DND-41 (cell line): ENCODE measurements at regions not wholly inside any gene's neighbourhood (a gene's known extent, or its start where the extent isn't known, plus 50 kb on each side); places are given as distances from the start of the nearest gene placed in this dataset.

Source experiments
- ATAC-seq: fragments of 200-7000 bp; cut with Tn5 transposase; 3 replicates; pipeline ENCODE4 v1.9.1; 2021; ENCODE audit warnings: low read depth; ENCODE audit not compliant: insufficient read depth
- DNase-seq: peaks from one replicate; pipeline ENCODE4 v3.0.0-alpha.2; 2020
- H2AFZ ChIP-seq: 2 replicates; pipeline ENCODE4 v1.6.0; 2012; ENCODE audit warnings: low read depth, low read length
- H3K27ac ChIP-seq: 2 replicates; pipeline ENCODE4 v1.5.1; 2012; ENCODE audit warnings: low read length, inconsistent platforms
- H3K27me3 ChIP-seq: fragments of 200-600 bp; sonication (generic); 2 replicates; pipeline ENCODE4 v1.6.0; 2012; ENCODE audit warnings: low read length, mild to moderate bottlenecking, inconsistent platforms; ENCODE audit not compliant: insufficient read depth, poor library complexity
- H3K36me3 ChIP-seq: 2 replicates; pipeline ENCODE4 v1.5.1; 2012; ENCODE audit warnings: low read length, inconsistent platforms; ENCODE audit not compliant: insufficient read depth
- H3K4me1 ChIP-seq: 2 replicates; pipeline ENCODE4 v1.5.1; 2012; ENCODE audit warnings: mild to moderate bottlenecking, low read length; ENCODE audit not compliant: insufficient read depth
- H3K4me2 ChIP-seq: 2 replicates; pipeline ENCODE4 v1.6.0; 2012; ENCODE audit warnings: mild to moderate bottlenecking, moderate library complexity, low read length, inconsistent platforms; ENCODE audit not compliant: insufficient read depth
- H3K4me3 ChIP-seq, 2 experiments: fragments of 200-600 bp in 1 of 2; shearing (Covaris generic) in 1 of 2; 2 replicates each; pipeline ENCODE4 v1.5.1; 2012 to 2016; ENCODE audit warnings: inconsistent platforms in 2 of 2, low read length in 2 of 2, mild to moderate bottlenecking in 2 of 2, low read depth in 1 of 2, moderate library complexity in 1 of 2
- H3K79me2 ChIP-seq: 2 replicates; pipeline ENCODE4 v1.6.0; 2012; ENCODE audit warnings: low read length, inconsistent platforms; ENCODE audit not compliant: insufficient read depth
- H3K9ac ChIP-seq: 2 replicates; pipeline ENCODE4 v1.6.0; 2012; ENCODE audit warnings: low read depth, mild to moderate bottlenecking, inconsistent platforms, low read length, moderate library complexity
- H3K9me3 ChIP-seq: 2 replicates; pipeline ENCODE4 v1.5.1; 2012; ENCODE audit warnings: low read length, moderate library complexity, mild to moderate bottlenecking, inconsistent platforms; ENCODE audit not compliant: insufficient read depth, severe bottlenecking
- H4K20me1 ChIP-seq: 2 replicates; pipeline ENCODE4 v1.6.0; 2012; ENCODE audit warnings: low read length; ENCODE audit not compliant: insufficient read depth
- CTCF ChIP-seq: IDR thresholded peaks from 2 replicates; pipeline ENCODE4 v1.5.1; 2012; ENCODE audit warnings: borderline replicate concordance, low read length, moderate library complexity, mild to moderate bottlenecking; ENCODE audit not compliant: poor library complexity, severe bottlenecking; ENCODE audit errors: extremely low read depth
- EZH2 ChIP-seq: IDR thresholded peaks from 3 replicates; pipeline ENCODE4 v1.6.1; 2012; ENCODE audit warnings: borderline replicate concordance, low read depth, mild to moderate bottlenecking, moderate library complexity, low read length, inconsistent platforms; ENCODE audit not compliant: severe bottlenecking

DNA sequence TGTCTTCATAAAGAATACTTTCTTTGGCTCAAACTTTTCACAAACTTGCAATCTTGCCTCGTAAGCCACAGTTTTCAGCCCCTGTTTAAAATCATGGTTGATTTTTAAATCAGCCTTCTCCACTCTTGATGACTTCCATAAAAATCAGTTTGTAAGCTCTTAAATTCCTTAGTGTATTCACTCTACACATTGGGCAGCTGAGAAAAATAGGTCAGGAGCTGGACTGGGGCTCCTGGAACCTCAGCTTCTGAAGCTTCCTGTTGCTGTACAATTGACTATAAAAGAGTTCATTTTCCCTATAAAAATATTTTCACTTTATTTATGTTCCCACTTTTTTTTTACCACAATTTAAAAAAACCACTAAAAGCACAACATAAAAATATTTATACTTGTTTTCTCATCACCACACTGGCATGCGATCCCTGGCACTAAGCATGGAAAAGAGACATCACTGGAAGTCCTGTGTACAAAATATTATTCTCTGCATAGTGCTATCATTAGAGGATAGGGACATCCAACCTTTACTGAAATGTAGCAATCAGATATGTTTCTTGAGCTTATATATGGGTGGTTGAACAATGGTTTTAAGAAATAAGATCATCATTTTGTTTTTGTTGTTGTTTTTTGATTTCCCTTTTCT lies 345.7 kb downstream of the FBXO8 start:
- ATAC-seq = no peak
- H3K9ac ChIP-seq = no peak overlapping the region

DNA sequence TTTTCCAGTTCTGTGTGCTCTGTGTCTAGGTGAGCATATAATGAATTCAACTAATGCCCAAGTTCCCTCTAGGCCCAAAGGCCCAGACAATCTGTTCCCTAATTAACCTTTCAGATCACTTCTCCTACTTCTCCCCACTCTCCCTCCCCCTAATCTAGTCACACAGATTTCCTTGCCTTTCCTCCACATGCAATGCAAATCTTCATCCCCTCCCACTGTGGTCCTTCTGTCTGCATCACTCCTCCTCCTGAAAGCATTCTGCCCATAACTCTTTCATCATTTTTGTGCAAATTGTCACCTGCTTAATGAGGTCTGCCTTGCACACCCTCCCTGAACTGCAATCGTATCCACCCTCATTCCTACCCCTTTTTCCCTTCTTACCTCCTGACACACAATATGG lies 346.6 kb downstream of the FBXO8 start:
- Histone ChIP-seq H4K20me1 (no peaks in the 10 kb centered on the region), H3K79me2 (no peaks in the 10 kb centered on the region), H3K9me3 (no peaks in the 10 kb centered on the region), H2AFZ (no peak overlapping the region), H3K36me3 (no peaks in the 10 kb centered on the region), H3K27me3 (peaks cover 10% of the 10 kb centered on the region), H3K4me1 (no peaks in the 10 kb centered on the region), H3K27ac (no peak overlapping the region), H3K4me2 (no peak overlapping the region), H3K4me3 (no peak overlapping the region), H3K9ac (no peak overlapping the region)
- DNase-seq (no peak), ATAC-seq (no peak)
- TF ChIP-seq CTCF (no peak), EZH2 (no peak)

More for the DNA sequence above, 345.7 kb downstream of the FBXO8 start:
- no peak overlapping the region for H2AFZ ChIP-seq
- H3K27ac ChIP-seq = no peak overlapping the region
- no peaks in the 10 kb centered on the region for H3K36me3 ChIP-seq
- no peaks in the 10 kb centered on the region for H4K20me1 ChIP-seq
- peaks cover 10% of the 10 kb centered on the region for H3K27me3 ChIP-seq
- H3K4me3 ChIP-seq = no peak overlapping the region
- no peaks in the 10 kb centered on the region for H3K4me1 ChIP-seq
- no peak for TF ChIP-seq CTCF
- no peak for TF ChIP-seq EZH2
- no peaks in the 10 kb centered on the region for H3K9me3 ChIP-seq
- no peak overlapping the region for H3K4me2 ChIP-seq
- no peak for DNase-seq
- H3K79me2 ChIP-seq = no peaks in the 10 kb centered on the region

DNA sequence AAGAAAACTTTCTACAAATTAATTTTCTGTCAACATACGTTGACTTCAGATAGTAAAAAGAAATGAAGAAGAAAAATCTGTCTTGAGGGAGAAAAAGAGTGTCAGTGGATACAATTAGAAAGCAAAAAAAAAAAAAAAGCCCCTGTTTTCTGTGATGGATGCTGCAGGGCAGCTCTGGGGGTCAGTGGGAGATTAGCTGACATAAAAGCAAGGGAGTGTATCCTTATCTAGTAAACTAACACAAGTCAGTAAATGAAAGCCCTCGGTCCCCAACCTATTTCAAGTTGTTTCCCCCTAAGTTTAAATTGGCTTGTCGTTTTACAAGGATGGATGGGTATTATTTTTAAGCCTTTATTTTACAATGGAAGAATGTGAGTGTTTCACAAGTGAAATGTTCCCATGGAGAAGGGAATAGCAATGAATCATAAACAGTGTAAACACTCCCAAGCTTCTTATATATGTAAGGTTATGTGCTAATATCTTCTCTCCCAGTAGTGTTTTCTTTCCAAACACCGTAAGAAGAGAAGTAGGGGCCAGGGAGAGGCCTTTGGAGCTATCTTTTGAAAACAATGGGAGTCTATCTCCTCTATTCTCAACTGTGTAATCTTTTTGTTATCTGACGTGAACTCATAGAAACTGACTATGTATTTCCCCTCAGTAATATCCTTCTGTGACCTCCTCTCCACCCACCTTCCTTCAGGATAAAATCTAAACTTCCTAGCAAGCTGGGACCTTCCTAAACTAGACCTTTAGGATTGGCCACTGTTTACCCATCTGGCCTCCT lies 347.7 kb downstream of the FBXO8 start:
- H3K4me2 ChIP-seq = no peak overlapping the region
- DNase-seq (no peak), ATAC-seq (no peak)
- peaks cover 10% of the 10 kb centered on the region for H3K27me3 ChIP-seq
- H3K36me3 ChIP-seq = no peaks in the 10 kb centered on the region
- no peak overlapping the region for H3K27ac ChIP-seq
- H3K9ac ChIP-seq = no peak overlapping the region
- H2AFZ ChIP-seq = no peak overlapping the region
- H3K4me3 ChIP-seq = no peak overlapping the region
- H3K4me1 ChIP-seq = no peaks in the 10 kb centered on the region
- H3K79me2 ChIP-seq = no peaks in the 10 kb centered on the region
- no peaks in the 10 kb centered on the region for H4K20me1 ChIP-seq
- TF ChIP-seq CTCF (no peak), EZH2 (no peak)
- H3K9me3 ChIP-seq = no peaks in the 10 kb centered on the region
